Ovary (tissue), 7 donors: ENCODE measurements at regions not wholly inside any gene's neighbourhood (a gene's known extent, or its start where the extent isn't known, plus 50 kb on each side); places are given as distances from the start of the nearest gene placed in this dataset.

Experiments used
- DNase-seq, 5 donors: peaks; one replicate each; pipeline ENCODE4 v3.0.0-alpha.2; 2019 to 2020
- H3K27ac ChIP-seq, 2 donors: fragments of 200-600 bp; one replicate each; pipeline versions ENCODE4 v1.5.1 to v1.8.0; 2019 to 2022
- H3K27me3 ChIP-seq: fragments of 200-600 bp; one replicate; pipeline ENCODE4 v1.8.0; 2022
- H3K36me3 ChIP-seq: fragments of 200-600 bp; sonication (generic); one replicate; pipeline ENCODE4 v1.5.1; 2019
- H3K4me1 ChIP-seq: one replicate; pipeline ENCODE4 v1.8.1; 2013; ENCODE audit warnings: mild to moderate bottlenecking, moderate library complexity; ENCODE audit not compliant: insufficient read depth
- H3K4me3 ChIP-seq: fragments of 200-600 bp; sonication (generic); one replicate; pipeline ENCODE4 v1.5.1; 2017
- H3K9me3 ChIP-seq, 2 donors: fragments of 200-600 bp in 1 of 2; sonication (generic) in 1 of 2; one replicate each; pipeline versions ENCODE4 v1.5.1 to v1.8.1; 2013 to 2019; ENCODE audit warnings: mild to moderate bottlenecking in 1 of 2, moderate library complexity in 1 of 2
- CTCF ChIP-seq, 3 donors: fragments of 450-650 bp in 2 of 3; fragments of 200-600 bp in 1 of 3; IDR thresholded peaks; one replicate each; pipeline versions ENCODE4 v1.5.1 to v1.8.0; 2016 to 2022; ENCODE audit warnings: antibody characterized with exemption in 3 of 3, mild to moderate bottlenecking in 1 of 3
- EP300 ChIP-seq: sonication (generic); formaldehyde crosslinking; IDR thresholded peaks from one replicate; pipeline ENCODE4 v1.6.1; 2017; ENCODE audit warnings: antibody characterized with exemption
- POLR2A ChIP-seq: fragments of 450-650 bp; IDR thresholded peaks from one replicate; pipeline ENCODE4 v1.6.1; 2017; ENCODE audit warnings: antibody characterized with exemption, mild to moderate bottlenecking, moderate library complexity
- WGBS, 3 donors: extraction: QIAGEN DNeasy Blood & Tissue Kit in 1 of 3; methylation state at CpG; one replicate each; pipeline versions ENCODE4 v1.1.5 to v1.1.7; 2013 to 2017; 5-methylcytosine and 5-hydroxymethylcytosine counted together
- intact Hi-C, 4 donors: fragments of 100-400 bp; cut with DNase I; formaldehyde crosslinking; loops; one replicate each; pipeline versions ENCODE4 v1.11.0 to v1.15.1; 2022 to 2023
- donor health status: DM: no; HTN: no; CAD: no; lungs with moderate emphysema.
- donor health status: DM: no; HTN: no; CAD: no.
- donor health status: Bipolar disorder and iron deficiency.
- donor health status: DM: no; HTN: no; CAD: no.
- donor health status: DM: yes; HTN: yes; CAD: no.

- no peak for TF ChIP-seq EP300
- no peak for TF ChIP-seq CTCF (IDR thresholded peaks at IDR 0.05)
- no peak for TF ChIP-seq POLR2A
- Histone ChIP-seq H3K36me3 (no peaks in the 10 kb centered on the region), H3K27me3 (no peaks in the 10 kb centered on the region), H3K9me3 (no peaks in the 10 kb centered on the region), H3K4me1 (no peaks in the 10 kb centered on the region), H3K4me3 (no peak overlapping the region), H3K27ac (no peak overlapping the region)
- DNase-seq: no peak
- WGBS, 3 donors: 67 to 77% (median 70%) methylated on average over 4 of the region's 4 CpGs
- intact Hi-C loops: no loop called here
Measured at GRCh38 chr13:106794117-106794516, 226.2 kb upstream of the ARGLU1 start.

- TF ChIP-seq POLR2A (no peak), CTCF (IDR thresholded peaks at IDR 0.05) (no peak), EP300 (no peak)
- intact Hi-C loops: no loop called here
- no peak for DNase-seq
Measured at GRCh38 chr13:106789911-106790310, 222.0 kb upstream of the ARGLU1 start.

GRCh38 chr13:106786006-106786563, 218.1 kb upstream of the ARGLU1 start:
- Histone ChIP-seq H3K4me1 (no peaks in the 10 kb centered on the region), H3K4me3 (no peak overlapping the region), H3K27ac (no peak overlapping the region), H3K27me3 (no peaks in the 10 kb centered on the region), H3K36me3 (no peaks in the 10 kb centered on the region), H3K9me3 (no peaks in the 10 kb centered on the region)
- 28 to 48% (median 29%) methylated on average over 5 of the region's 5 CpGs for WGBS, 3 donors
- intact Hi-C loops: no loop called here
- no peak for DNase-seq
- no peak for TF ChIP-seq CTCF (IDR thresholded peaks at IDR 0.05)
- no peak for TF ChIP-seq EP300
- TF ChIP-seq POLR2A: no peak

More at GRCh38 chr13:106789911-106790310, 222.0 kb upstream of the ARGLU1 start:
- Histone ChIP-seq H3K4me3 (no peak overlapping the region), H3K27ac (no peak overlapping the region), H3K9me3 (no peaks in the 10 kb centered on the region), H3K36me3 (no peaks in the 10 kb centered on the region), H3K27me3 (no peaks in the 10 kb centered on the region), H3K4me1 (no peaks in the 10 kb centered on the region)

GRCh38 chr13:106774621-106775020, 206.7 kb upstream of the ARGLU1 start:
- Histone ChIP-seq H3K4me3 (no peak overlapping the region), H3K27me3 (no peaks in the 10 kb centered on the region), H3K4me1 (no peaks in the 10 kb centered on the region), H3K36me3 (no peaks in the 10 kb centered on the region), H3K9me3 (no peaks in the 10 kb centered on the region), H3K27ac (no peak overlapping the region)
- no peak for TF ChIP-seq EP300
- no peak for TF ChIP-seq POLR2A
- TF ChIP-seq CTCF (IDR thresholded peaks at IDR 0.05): no peak
- 94 to 100% (median 97%) methylated on average over 1 of the region's 1 CpG for WGBS, 3 donors
- no peak for DNase-seq
- intact Hi-C loops: no loop called here
